ENCODE measurements at regions not wholly inside any gene's neighbourhood (a gene's known extent, or its start where the extent isn't known, plus 50 kb on each side); places are given as distances from the start of the nearest gene placed in this dataset.

- DNase-seq (ENCODE audit: insufficient read length, low spot score) = no peak
- no peak for FAIRE-seq
Measured at GRCh38 chr12:124402248-124403066, 107.6 kb downstream of the RFLNA start.

DNA sequence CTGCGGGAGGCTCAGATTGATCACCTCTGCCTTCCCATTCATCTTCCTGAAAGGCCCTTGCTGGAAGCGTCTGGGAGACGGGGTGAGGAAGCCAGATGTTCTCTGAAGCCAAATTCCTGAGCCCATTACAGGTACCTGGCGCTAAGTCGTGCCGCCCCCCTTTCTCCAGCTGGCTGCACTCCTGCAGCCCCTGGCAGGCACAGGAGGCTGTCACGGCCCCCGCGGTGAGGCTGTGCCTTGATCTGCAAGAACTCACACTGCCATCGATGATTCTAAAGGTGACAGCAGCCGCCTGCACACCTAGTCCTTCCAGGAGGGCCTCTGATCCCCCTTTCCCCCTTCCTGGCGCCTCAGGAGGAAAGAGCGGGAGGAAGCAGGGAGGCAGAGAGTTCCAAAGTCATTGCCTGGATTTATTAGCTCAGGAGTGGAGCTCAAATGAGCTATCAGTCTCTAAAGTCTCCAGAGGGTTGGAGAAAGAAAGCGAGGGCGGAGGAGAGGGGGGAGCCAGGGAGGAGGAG lies 106.9 kb downstream of the RFLNA start:
- DNase-seq (ENCODE audit: insufficient read length, low spot score) (no peak), FAIRE-seq (no peak)

DNA sequence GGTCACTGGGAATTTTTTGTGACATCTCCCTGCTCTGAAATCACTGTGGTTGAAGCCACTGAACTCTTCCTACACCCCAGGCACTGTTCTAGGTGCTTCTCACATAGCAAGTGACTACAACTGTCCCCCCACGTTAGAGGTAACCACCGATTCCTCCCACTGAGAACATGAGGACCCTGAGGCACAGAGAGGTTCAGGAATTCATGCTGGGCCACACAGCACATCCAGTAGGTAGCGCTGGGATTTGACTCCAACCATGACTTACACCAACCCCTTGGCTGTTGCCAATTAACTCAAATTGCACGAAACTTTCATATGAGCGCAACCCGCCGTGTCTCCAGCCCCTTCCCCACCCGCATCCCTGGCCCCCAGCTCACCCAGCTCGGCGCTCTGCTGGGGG lies 105.2 kb downstream of the RFLNA start:
- FAIRE-seq (no peak), DNase-seq (ENCODE audit: insufficient read length, low spot score) (no peak)

- FAIRE-seq = peak; percentile 54
- DNase-seq (ENCODE audit: insufficient read length, low spot score) = peak; percentile 63
Measured at GRCh38 chr12:124399622-124400021, 104.7 kb downstream of the RFLNA start.

- FAIRE-seq = no peak
- no peak for DNase-seq (ENCODE audit: insufficient read length, low spot score)
Measured at GRCh38 chr12:124398578-124399227, 103.8 kb downstream of the RFLNA start.

DNA sequence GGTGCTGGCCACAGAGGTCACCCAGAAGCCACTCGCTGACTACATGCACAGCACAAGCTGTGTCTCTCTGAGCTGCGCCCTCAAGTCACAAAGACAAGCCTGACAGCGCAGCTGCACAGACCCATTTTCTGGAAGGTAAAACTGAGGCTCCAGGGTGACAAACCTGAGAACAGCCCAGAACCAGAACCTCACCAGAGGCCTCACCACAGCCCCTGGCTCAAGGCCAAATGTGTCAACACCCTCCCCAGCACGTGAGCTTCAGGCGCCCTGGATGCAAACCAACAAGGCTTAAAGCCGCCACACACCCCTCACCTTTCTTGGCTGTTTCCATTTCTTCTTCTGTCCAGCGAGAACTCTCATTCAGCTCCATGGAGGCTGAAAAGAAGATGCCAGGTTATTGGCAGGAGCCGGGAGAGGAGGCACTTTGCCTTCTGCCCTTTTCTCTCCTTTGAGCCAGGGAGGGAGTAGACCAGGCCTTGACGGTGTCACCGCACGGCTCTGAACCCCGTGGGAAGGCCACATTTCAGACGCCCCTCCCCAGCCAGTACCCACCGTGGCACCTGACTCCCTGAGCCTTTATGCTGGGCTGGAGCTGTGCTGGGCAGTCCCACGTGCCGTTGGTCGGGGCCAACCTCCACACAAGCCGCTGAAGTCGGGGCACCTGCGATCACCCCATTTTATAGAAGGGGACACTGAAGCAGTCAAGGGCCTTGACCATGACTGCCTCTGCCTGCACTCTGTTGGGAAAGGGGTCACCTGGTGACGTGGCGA lies 103.1 kb downstream of the RFLNA start:
- FAIRE-seq = no peak
- DNase-seq (ENCODE audit: insufficient read length, low spot score) = no peak

DNA sequence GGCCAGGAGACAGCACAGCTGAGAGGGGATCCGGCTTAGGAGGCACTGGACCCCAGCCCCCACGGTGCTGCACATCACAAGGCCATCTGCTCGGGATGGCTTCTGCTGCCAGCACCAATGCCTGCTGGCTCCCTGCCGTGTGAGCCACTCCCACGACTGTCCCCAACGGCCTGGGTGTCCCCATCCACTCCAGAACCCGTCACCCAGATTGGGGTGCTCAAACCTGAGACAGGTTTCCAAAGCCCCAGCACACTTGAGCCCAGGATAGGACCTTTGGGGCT lies 102.4 kb downstream of the RFLNA start:
- DNase-seq (ENCODE audit: insufficient read length, low spot score) = no peak
- no peak for FAIRE-seq

DNA sequence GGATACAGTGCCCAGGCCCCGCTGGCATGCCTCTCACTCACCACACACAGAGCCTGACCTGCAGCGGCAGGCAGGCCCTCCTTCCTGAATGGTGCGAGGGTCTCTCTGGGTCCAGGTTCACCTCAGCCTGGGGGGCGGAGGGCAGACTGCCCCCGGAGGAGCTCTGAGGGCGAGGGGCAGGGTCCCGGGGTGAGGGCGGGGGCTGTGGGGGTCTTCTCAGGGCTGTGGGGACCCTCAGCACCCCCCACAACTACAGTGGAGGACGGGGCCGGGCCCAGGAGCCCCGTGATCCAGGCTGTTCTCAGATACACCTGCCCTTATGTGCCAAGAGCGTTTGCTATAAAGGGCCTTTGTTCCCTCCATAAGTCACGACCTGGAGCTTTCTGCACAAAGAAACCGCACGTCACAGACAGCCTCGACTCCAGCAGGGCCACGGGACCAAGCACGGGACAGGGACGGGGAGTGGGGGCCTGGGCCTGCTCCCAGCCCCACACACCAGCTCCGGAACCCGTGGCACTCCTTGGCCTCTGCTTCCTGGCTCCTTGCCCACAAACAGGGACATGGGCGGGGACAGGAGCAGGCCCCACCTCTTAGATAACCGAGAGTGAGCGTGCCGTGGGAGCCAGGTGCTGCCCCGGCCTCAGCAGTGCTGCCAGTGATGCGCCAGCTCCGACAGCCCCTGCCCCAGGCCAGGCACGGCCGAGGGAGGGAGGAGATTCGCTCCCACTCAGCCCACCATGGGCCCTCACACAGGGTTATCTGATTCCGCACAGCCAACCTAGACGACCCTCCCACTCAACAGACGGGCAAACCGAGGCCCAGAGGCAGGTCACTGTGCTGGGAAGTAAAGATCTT lies 101.9 kb downstream of the RFLNA start:
- no peak for DNase-seq (ENCODE audit: insufficient read length, low spot score)
- FAIRE-seq = no peak

DNA sequence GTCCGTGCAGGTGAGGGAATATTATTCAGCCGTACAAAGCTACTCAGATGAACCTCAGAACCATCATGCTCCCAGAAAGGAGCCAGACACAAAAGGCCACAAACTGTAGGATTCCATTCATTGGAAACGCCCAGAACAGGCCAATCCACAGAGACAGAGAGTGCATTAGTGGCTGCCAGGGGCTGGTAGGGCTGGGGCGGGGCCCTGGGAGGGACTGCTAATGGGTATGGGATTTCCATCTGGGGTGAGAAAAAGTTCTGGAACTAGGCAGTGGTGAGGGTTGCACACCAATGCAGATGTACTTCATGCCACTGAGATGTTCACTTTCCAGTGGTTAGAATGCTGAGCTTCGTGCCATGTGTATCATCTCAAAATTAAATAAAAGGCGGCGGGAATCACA lies 101.1 kb downstream of the RFLNA start:
- DNase-seq (ENCODE audit: insufficient read length, low spot score) = no peak

DNA sequence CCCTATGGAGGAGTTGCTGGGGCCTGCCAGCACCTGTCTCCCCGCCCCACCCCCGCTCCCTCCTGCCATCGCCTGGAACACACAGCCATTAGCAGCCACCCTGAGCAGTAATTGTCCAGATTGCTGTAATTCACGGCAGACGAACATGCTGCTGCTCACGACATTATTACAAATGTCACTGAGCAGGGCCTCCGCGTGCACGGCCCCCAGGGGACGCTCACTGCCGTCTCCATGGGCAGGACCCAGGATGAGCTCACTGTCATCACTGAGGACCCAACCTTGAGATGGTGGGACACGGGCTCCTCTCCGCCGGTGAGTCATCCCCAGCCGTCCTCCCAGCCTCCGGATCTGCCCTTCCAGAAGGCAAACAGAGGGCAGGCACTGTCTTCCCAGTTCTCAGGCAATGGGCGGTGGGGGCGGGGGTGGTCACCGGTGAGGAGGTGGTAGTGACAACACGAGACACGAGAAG lies 100.4 kb downstream of the RFLNA start:
- no peak for FAIRE-seq
- DNase-seq (ENCODE audit: insufficient read length, low spot score) = no peak

More for the DNA sequence above, 101.1 kb downstream of the RFLNA start:
- no peak for FAIRE-seq

GRCh38 chr12:124394462-124395128 lies 99.7 kb downstream of the RFLNA start:
- FAIRE-seq = no peak
- DNase-seq (ENCODE audit: insufficient read length, low spot score) = no peak

GRCh38 chr12:124393831-124394230 lies 98.9 kb downstream of the RFLNA start:
- no peak for DNase-seq (ENCODE audit: insufficient read length, low spot score)
- FAIRE-seq = no peak

DNA sequence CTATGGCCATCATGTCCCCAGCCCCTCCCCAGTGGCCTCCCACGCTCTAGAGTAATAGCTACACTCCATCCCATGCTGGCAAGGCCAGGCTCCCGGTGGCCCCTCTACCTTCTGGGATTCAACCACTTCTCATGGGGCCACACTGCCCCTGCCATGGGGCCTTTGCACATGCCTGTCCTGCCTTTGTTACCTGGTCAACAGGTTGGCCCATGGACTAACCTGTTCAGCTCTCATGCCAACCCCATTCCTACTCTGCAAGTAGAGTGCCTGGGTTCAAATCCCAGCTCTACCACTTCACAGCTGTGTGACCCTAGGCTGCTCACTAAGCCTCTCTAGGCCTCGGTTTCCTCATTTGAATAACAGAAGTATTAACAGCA lies 98.5 kb downstream of the RFLNA start:
- FAIRE-seq = no peak
- DNase-seq (ENCODE audit: insufficient read length, low spot score) = no peak

- no peak for FAIRE-seq
- DNase-seq (ENCODE audit: insufficient read length, low spot score) = no peak
Measured at GRCh38 chr12:124392667-124393413, 97.9 kb downstream of the RFLNA start.

DNA sequence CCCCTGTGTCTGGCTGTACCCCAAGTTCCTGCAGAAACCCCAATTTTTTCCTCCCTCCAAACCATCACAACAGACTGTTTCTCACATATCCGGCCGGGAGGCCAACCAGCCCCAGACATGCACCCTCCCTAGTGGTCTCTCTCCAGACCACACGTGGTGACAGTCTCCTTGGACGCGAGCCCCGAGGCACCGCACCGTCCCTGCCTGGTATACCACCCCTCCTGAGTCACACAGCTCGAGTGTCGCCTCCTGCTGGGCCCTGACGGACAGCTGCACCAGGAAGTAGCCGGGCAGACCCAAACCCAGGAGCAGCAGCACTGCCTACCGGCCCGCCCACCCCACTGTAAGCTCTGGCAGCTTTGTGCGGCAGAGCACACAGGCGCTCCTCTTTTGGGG lies 97.4 kb downstream of the RFLNA start:
- FAIRE-seq (no peak), DNase-seq (ENCODE audit: insufficient read length, low spot score) (peak; percentile 58)

DNA sequence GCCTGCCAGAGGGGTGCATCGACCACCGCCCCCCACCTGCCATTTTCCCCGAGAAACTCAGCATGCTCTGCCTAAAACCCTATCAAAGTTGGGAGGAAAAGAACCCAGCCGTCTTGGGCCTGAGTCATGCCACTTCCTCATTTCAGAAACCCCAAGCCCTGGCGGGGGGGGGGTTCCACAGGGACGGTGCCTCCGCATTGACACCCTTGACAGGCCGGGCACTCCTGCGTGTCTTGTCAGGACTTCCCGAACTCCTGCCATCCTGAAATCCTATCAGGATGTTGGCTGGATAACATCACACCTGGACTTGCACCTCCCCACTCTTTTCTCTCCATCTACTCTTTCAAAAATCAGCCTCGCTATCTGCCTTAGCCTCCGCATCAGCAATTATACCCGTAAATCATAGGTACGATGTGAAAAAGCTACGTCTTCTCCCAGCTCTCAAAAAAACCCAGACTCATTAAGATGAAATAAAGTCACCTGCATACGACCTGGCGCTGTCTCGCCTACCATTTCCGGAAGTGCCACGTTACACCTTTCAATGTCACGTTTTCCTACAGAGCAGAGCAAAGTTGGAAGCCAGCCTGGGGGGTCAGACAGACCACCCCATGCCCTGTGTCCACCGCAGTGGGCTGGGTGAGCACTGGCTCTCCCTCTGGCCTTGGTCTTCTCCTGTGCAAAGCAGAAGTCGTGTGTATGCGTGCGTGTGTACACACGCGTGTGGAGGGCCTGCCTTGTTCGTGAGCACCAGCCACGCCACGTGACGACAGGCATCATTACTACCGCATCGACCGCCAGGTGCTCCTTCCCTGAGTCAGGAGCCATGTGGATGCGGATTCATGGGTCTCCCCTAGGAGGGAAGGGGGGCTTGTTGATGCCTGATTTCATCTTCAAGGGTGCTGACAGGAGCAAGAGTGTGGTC lies 96.7 kb downstream of the RFLNA start:
- FAIRE-seq (no peak), DNase-seq (ENCODE audit: insufficient read length, low spot score) (peak; percentile 81)

- FAIRE-seq (peak; percentile 93), DNase-seq (ENCODE audit: insufficient read length, low spot score) (peak; percentile 67)
Measured at GRCh38 chr12:124390442-124391097, 95.7 kb downstream of the RFLNA start.

Data from GM19239 (cell line).